Body of pancreas (tissue), 4 donors: ENCODE measurements at regions not wholly inside any gene's neighbourhood (a gene's known extent, or its start where the extent isn't known, plus 50 kb on each side); places are given as distances from the start of the nearest gene placed in this dataset.

Source experiments
- ATAC-seq: fragments of 150-250 bp; one replicate; pipeline ENCODE4 v1.9.1; 2016
- DNase-seq, 4 donors: peaks; one replicate each; pipeline ENCODE4 v3.0.0-alpha.2; 2019
- H3K27ac ChIP-seq, 4 donors: fragments of 200-600 bp; sonication (generic); 1 replicate in 3 of 4; 2 replicates in 1 of 4; pipeline versions ENCODE4 v1.5.1 to v1.6.1; 2016 to 2019; ENCODE audit warnings: mild to moderate bottlenecking in 1 of 4, mixed read lengths in 1 of 4, moderate library complexity in 1 of 4
- H3K27me3 ChIP-seq, 2 donors: fragments of 200-600 bp; sonication (generic); one replicate each; pipeline ENCODE4 v1.6.0; 2016; ENCODE audit warnings: mild to moderate bottlenecking in 1 of 2
- H3K36me3 ChIP-seq, 2 donors: fragments of 200-600 bp; sonication (generic); replicated peaks in 1 of 2; 2 replicates each; pipeline ENCODE4 v1.5.1; 2016; ENCODE audit warnings: low read depth in 2 of 2; ENCODE audit not compliant: insufficient read depth in 1 of 2
- H3K4me1 ChIP-seq: fragments of 200-600 bp; sonication (generic); one replicate; pipeline ENCODE4 v1.6.0; 2016
- H3K4me3 ChIP-seq, 2 donors: fragments of 200-600 bp; sonication (generic); 1 replicate in 1 of 2; 2 replicates in 1 of 2; pipeline ENCODE4 v1.5.1; 2016 to 2019
- H3K9me3 ChIP-seq, 3 donors: fragments of 200-600 bp; sonication (generic); 1 replicate in 2 of 3; 2 replicates in 1 of 3; pipeline ENCODE4 v1.5.1; 2016
- CTCF ChIP-seq, 7 experiments: fragments of 450-650 bp in 4 of 7; fragments of 200-600 bp in 3 of 7; sonication (generic) in 3 of 7; IDR thresholded peaks; one replicate each; pipeline ENCODE4 v1.5.1; 2016 to 2019; ENCODE audit warnings: antibody characterized with exemption in 7 of 7
- POLR2A ChIP-seq, 3 donors: fragments of 450-650 bp; IDR thresholded peaks; one replicate each; pipeline ENCODE4 v1.6.1; 2016; ENCODE audit warnings: antibody characterized with exemption in 3 of 3, mild to moderate bottlenecking in 2 of 3
- WGBS, 2 donors: methylation state at CpG; one replicate each; pipeline ENCODE4 v1.1.5; 2017; 5-methylcytosine and 5-hydroxymethylcytosine counted together
- intact Hi-C: fragments of 100-400 bp; cut with DNase I; formaldehyde crosslinking; loops from one replicate; pipeline ENCODE4 v1.15.1; 2023

GRCh38 chr4:132981611-132982010, 167.5 kb upstream of the PCDH10 start:
- TF ChIP-seq POLR2A (IDR thresholded peaks at IDR 0.05): no peak
- no peak for TF ChIP-seq CTCF (IDR thresholded peaks at IDR 0.05)
- H3K4me3 ChIP-seq: no peak overlapping the region
- H3K9me3 ChIP-seq: no peaks in the 10 kb centered on the region
- intact Hi-C loops: no loop called here
- no peaks in the 10 kb centered on the region for H3K27me3 ChIP-seq
- no peaks in the 10 kb centered on the region for H3K36me3 ChIP-seq
- ATAC-seq (no peak), DNase-seq (no peak)
- H3K27ac ChIP-seq: no peak overlapping the region
- WGBS, 2 donors: 53 to 65% methylated on average over 1 of the region's 1 CpG
- no peaks in the 10 kb centered on the region for H3K4me1 ChIP-seq

- Histone ChIP-seq H3K36me3 (no peaks in the 10 kb centered on the region), H3K9me3 (no peaks in the 10 kb centered on the region), H3K4me1 (no peaks in the 10 kb centered on the region), H3K4me3 (no peak overlapping the region), H3K27ac (no peak overlapping the region), H3K27me3 (no peaks in the 10 kb centered on the region)
- intact Hi-C loops: no loop called here
- TF ChIP-seq POLR2A (IDR thresholded peaks at IDR 0.05) (no peak), CTCF (IDR thresholded peaks at IDR 0.05) (no peak)
- DNase-seq: no peak
- ATAC-seq: no peak
Measured at GRCh38 chr4:132982151-132982550, 166.9 kb upstream of the PCDH10 start.

- Histone ChIP-seq H3K4me1 (no peaks in the 10 kb centered on the region), H3K9me3 (no peaks in the 10 kb centered on the region), H3K27ac (no peak overlapping the region), H3K4me3 (no peak overlapping the region), H3K27me3 (no peaks in the 10 kb centered on the region), H3K36me3 (no peaks in the 10 kb centered on the region)
- intact Hi-C loops: no loop called here
- ATAC-seq: no peak
- TF ChIP-seq POLR2A (IDR thresholded peaks at IDR 0.05) (no peak), CTCF (IDR thresholded peaks at IDR 0.05) (no peak)
- DNase-seq: no peak
Measured at GRCh38 chr4:132991111-132991510, 158.0 kb upstream of the PCDH10 start.

GRCh38 chr4:132992686-132993085, 156.4 kb upstream of the PCDH10 start:
- no peak overlapping the region for H3K4me3 ChIP-seq
- TF ChIP-seq POLR2A (IDR thresholded peaks at IDR 0.05): no peak
- TF ChIP-seq CTCF (IDR thresholded peaks at IDR 0.05): no peak
- no peak overlapping the region for H3K27ac ChIP-seq
- no peaks in the 10 kb centered on the region for H3K36me3 ChIP-seq
- H3K4me1 ChIP-seq: no peaks in the 10 kb centered on the region
- ATAC-seq (no peak), DNase-seq (no peak)
- 24 to 29% methylated on average over 2 of the region's 2 CpGs for WGBS, 2 donors
- H3K9me3 ChIP-seq: no peaks in the 10 kb centered on the region
- intact Hi-C loops: no loop called here
- no peaks in the 10 kb centered on the region for H3K27me3 ChIP-seq

GRCh38 chr4:132998585-132999230, 150.4 kb upstream of the PCDH10 start:
- Histone ChIP-seq H3K36me3 (no peaks in the 10 kb centered on the region), H3K4me1 (no peaks in the 10 kb centered on the region), H3K27ac (no peak overlapping the region), H3K9me3 (no peaks in the 10 kb centered on the region), H3K27me3 (no peaks in the 10 kb centered on the region), H3K4me3 (no peak overlapping the region)
- ATAC-seq (no peak), DNase-seq (no peak)
- 49 to 71% methylated on average over 2 of the region's 2 CpGs for WGBS, 2 donors
- TF ChIP-seq CTCF (IDR thresholded peaks at IDR 0.05) (no peak), POLR2A (IDR thresholded peaks at IDR 0.05) (no peak)
- intact Hi-C loops: no loop called here
